HCT116 (cell line): ENCODE measurements at regions not wholly inside any gene's neighbourhood (a gene's known extent, or its start where the extent isn't known, plus 50 kb on each side); places are given as distances from the start of the nearest gene placed in this dataset.

Source experiments
- ATAC-seq: fragments of 200-7000 bp; cut with Tn5 transposase; 2 replicates; pipeline ENCODE4 v1.9.1; 2020; ENCODE audit warnings: mild to moderate bottlenecking, moderate library complexity
- BruUV-seq: library from RNA; stranded (reverse); fragments of 400-500 nt; replicated peaks from 2 replicates; lab custom pipeline; 2021; lab: Mats Ljungman, UMichigan
- CTCF ChIA-PET: fragments of 300-600 bp; sonication (Branson Sonifier 250); formaldehyde crosslinking; loops from one replicate; lab custom pipeline; 2021; ENCODE audit warnings: antibody characterized with exemption; lab: Charles Lee
- POLR2A ChIA-PET: fragments of 300-600, 350-600 bp; sonication (Branson Sonifier 250); formaldehyde crosslinking; loops from one replicate; lab custom pipeline; 2021; ENCODE audit warnings: antibody characterized with exemption; lab: Charles Lee
- RAD21 ChIA-PET, 2 experiments: fragments of 300-600 bp; sonication (Branson Sonifier 250); formaldehyde crosslinking; loops; one replicate each; lab custom pipeline; 2023; ENCODE audit warnings: low total read pairs in 2 of 2; ENCODE audit not compliant: uncharacterized antibody in 2 of 2, unreplicated experiment in 2 of 2, low non-redundant PET in 1 of 2; lab: Charles Lee
- DNase-seq: peaks from one replicate; pipeline ENCODE4 v3.0.0-alpha.2; 2010; ENCODE audit warnings: low read depth, low spot score
- H2AFZ ChIP-seq: fragments of 200-600 bp; shearing (Covaris generic), sonication (generic); 2 replicates; pipeline ENCODE4 v1.6.1; 2017; ENCODE audit warnings: low read depth, mixed run types, mixed read lengths, antibody characterized with exemption, low read length; ENCODE audit not compliant: poor library complexity, severe bottlenecking
- H3K27ac ChIP-seq: 2 replicates; pipeline ENCODE4 v1.5.1; 2012; ENCODE audit warnings: low read depth, low read length
- H3K27me3 ChIP-seq: fragments of 200-600 bp; sonication (generic); 2 replicates; pipeline ENCODE4 v1.6.1; 2016; ENCODE audit warnings: mixed run types, low read length, mixed read lengths; ENCODE audit not compliant: insufficient read depth
- H3K36me3 ChIP-seq, 2 experiments: fragments of 200-500 bp in 1 of 2; fragments of 200-600 bp in 1 of 2; sonication (Bioruptor generic) in 1 of 2; sonication (generic) in 1 of 2; 2 replicates each; pipeline versions ENCODE4 v1.5.1 to v1.6.1; 2014 to 2016; ENCODE audit warnings: low read length in 2 of 2, inconsistent platforms in 1 of 2, mixed read lengths in 1 of 2, mixed run types in 1 of 2; ENCODE audit not compliant: insufficient read depth in 2 of 2, control insufficient read depth in 1 of 2
- H3K4me1 ChIP-seq, 2 experiments: fragments of 200-600 bp in 1 of 2; sonication (generic) in 1 of 2; 2 replicates each; pipeline versions ENCODE4 v1.5.1 to v1.6.1; 2012 to 2017; ENCODE audit warnings: low read length in 2 of 2, inconsistent platforms in 1 of 2, mild to moderate bottlenecking in 1 of 2, mixed read lengths in 1 of 2, mixed run types in 1 of 2, moderate library complexity in 1 of 2; ENCODE audit not compliant: insufficient read depth in 2 of 2, control insufficient read depth in 1 of 2
- H3K4me2 ChIP-seq: fragments of 200-600 bp; sonication (generic); 2 replicates; pipeline ENCODE4 v1.6.1; 2017; ENCODE audit warnings: mixed run types, low read length, mixed read lengths
- H3K4me3 ChIP-seq, 2 experiments: fragments of 200-600 bp in 1 of 2; sonication (generic) in 1 of 2; replicated peaks in 1 of 2; 2 replicates each; pipeline ENCODE4 v1.5.1; 2011 to 2016; ENCODE audit warnings: low read length in 2 of 2, control low read depth in 1 of 2, low read depth in 1 of 2, mild to moderate bottlenecking in 1 of 2, mixed read lengths in 1 of 2, mixed run types in 1 of 2
- H3K79me2 ChIP-seq: fragments of 200-600 bp; sonication (generic); 2 replicates; pipeline ENCODE4 v1.6.1; 2017; ENCODE audit warnings: mild to moderate bottlenecking, mixed run types, low read length, moderate library complexity, mixed read lengths; ENCODE audit not compliant: insufficient read depth
- H3K9ac ChIP-seq: fragments of 200-600 bp; sonication (generic); 2 replicates; pipeline ENCODE4 v1.6.1; 2016; ENCODE audit warnings: low read length, mixed read lengths
- H3K9me2 ChIP-seq: fragments of 200-600 bp; sonication (generic), shearing (Covaris generic); 2 replicates; pipeline ENCODE4 v1.6.1; 2017; ENCODE audit warnings: mixed run types, mild to moderate bottlenecking, moderate library complexity; ENCODE audit not compliant: insufficient read depth
- H3K9me3 ChIP-seq, 2 experiments: fragments of 200-500 bp in 1 of 2; fragments of 200-600 bp in 1 of 2; sonication (Bioruptor generic) in 1 of 2; sonication (generic) in 1 of 2; 2 replicates each; pipeline ENCODE4 v1.6.1; 2014 to 2017; ENCODE audit warnings: low read length in 2 of 2, mixed read lengths in 2 of 2, inconsistent platforms in 1 of 2, low read depth in 1 of 2, mild to moderate bottlenecking in 1 of 2, mixed run types in 1 of 2, moderate library complexity in 1 of 2; ENCODE audit not compliant: control insufficient read depth in 1 of 2, insufficient read depth in 1 of 2
- H4K20me1 ChIP-seq: fragments of 200-600 bp; sonication (generic), shearing (Covaris generic); 2 replicates; pipeline ENCODE4 v1.6.1; 2017; ENCODE audit warnings: mixed run types, mild to moderate bottlenecking, moderate library complexity; ENCODE audit not compliant: insufficient read depth
- CBX3 ChIP-seq: IDR thresholded peaks from 2 replicates; pipeline ENCODE4 v1.6.1; 2012; ENCODE audit warnings: low read depth
- CEBPB ChIP-seq: IDR thresholded peaks from 2 replicates; pipeline ENCODE4 v1.6.1; 2012; ENCODE audit warnings: low read depth
- CTCF ChIP-seq, 3 experiments: fragments of 200-600 bp in 1 of 3; sonication (generic) in 1 of 3; IDR thresholded peaks in 2 of 3; conservative IDR thresholded peaks in 1 of 3; 2 replicates each; pipeline ENCODE4 v1.5.1; 2012 to 2017; ENCODE audit warnings: low read depth in 2 of 3, low read length in 2 of 3, antibody characterized with exemption in 1 of 3, borderline replicate concordance in 1 of 3, control low read depth in 1 of 3, mild to moderate bottlenecking in 1 of 3, mixed read lengths in 1 of 3, mixed run types in 1 of 3, moderate library complexity in 1 of 3; ENCODE audit not compliant: insufficient read depth in 1 of 3
- ELF1 ChIP-seq: IDR thresholded peaks from 2 replicates; pipeline ENCODE4 v1.6.1; 2012; ENCODE audit warnings: low read depth, borderline replicate concordance
- MAX ChIP-seq: IDR thresholded peaks from 2 replicates; pipeline ENCODE4 v1.6.1; 2012
- REST ChIP-seq: IDR thresholded peaks from 2 replicates; pipeline ENCODE4 v1.6.1; 2012; ENCODE audit warnings: low read depth
- SP1 ChIP-seq: IDR thresholded peaks from 2 replicates; pipeline ENCODE4 v1.6.1; 2012; ENCODE audit warnings: low read depth
- SRF ChIP-seq: IDR thresholded peaks from 2 replicates; pipeline ENCODE4 v1.6.1; 2012; ENCODE audit warnings: low read depth
- YY1 ChIP-seq: IDR thresholded peaks from 2 replicates; pipeline ENCODE4 v1.6.1; 2011; ENCODE audit warnings: low read length, low read depth, moderate library complexity, mild to moderate bottlenecking; ENCODE audit not compliant: insufficient replicate concordance; ENCODE audit errors: extremely low read depth
- ZFX ChIP-seq: fragments of 450-650 bp; IDR thresholded peaks from 2 replicates; pipeline ENCODE4 v1.6.1; 2017
- intact Hi-C: fragments of 100-400 bp; cut with micrococcal nuclease; formaldehyde crosslinking; loops from 2 replicates; pipeline ENCODE4 v1.10.0; 2022

GRCh38 chr13:37960427-37960826 is 90.9 kb upstream of the TRPC4 start:
- no peak for DNase-seq
- H4K20me1 ChIP-seq, result no peaks in the 10 kb centered on the region
- H3K36me3 ChIP-seq, result no peaks in the 10 kb centered on the region
- intact Hi-C loops, result no loop called here
- H3K27ac ChIP-seq, result no peak overlapping the region
- H3K9me2 ChIP-seq, result no peaks in the 10 kb centered on the region
- ATAC-seq, result no peak
- no peak overlapping the region for H3K4me3 ChIP-seq
- no peak overlapping the region for H3K9ac ChIP-seq
- no peaks in the 10 kb centered on the region for H3K27me3 ChIP-seq
- H3K4me2 ChIP-seq, result no peak overlapping the region
- ChIA-PET CTCF (no interaction called here), RAD21 (no interaction called here)
- no peak overlapping the region for H2AFZ ChIP-seq
- no peaks in the 10 kb centered on the region for H3K79me2 ChIP-seq
- H3K4me1 ChIP-seq, result no peaks in the 10 kb centered on the region
- H3K9me3 ChIP-seq, result peaks cover 7 to 24% of the 10 kb centered on the region in 2 experiments; a peak in 3 of 4 replicates
- BruUV-seq, result no TSS peak
- no peak for TF ChIP-seq ZFX
- peak in 1 of 3 experiments; percentile 25; a peak in 1 of 6 replicates for TF ChIP-seq CTCF (IDR thresholded peaks at IDR 0.05 in 2 of 3, conservative IDR thresholded peaks at IDR 0.05 in 1 of 3; ENCODE audit: borderline replicate concordance in 1 of 3, insufficient read depth in 1 of 3, low read depth in 2 of 3, low read length in 2 of 3)
- no peak for TF ChIP-seq CEBPB
- TF ChIP-seq, all 23 proteins: peak for 1
- POLR2A ChIA-PET, result no interaction called here

GRCh38 chr13:37959284-37959683 is 89.7 kb upstream of the TRPC4 start:
- intact Hi-C loops, result no loop called here
- H4K20me1 ChIP-seq, result no peaks in the 10 kb centered on the region
- H3K4me3 ChIP-seq, result no peak overlapping the region
- BruUV-seq, result no TSS peak
- no peaks in the 10 kb centered on the region for H3K36me3 ChIP-seq
- no peak overlapping the region for H3K4me2 ChIP-seq
- H3K9me3 ChIP-seq, result peaks cover 14 to 24% of the 10 kb centered on the region in 2 experiments; a peak in 3 of 4 replicates
- no peak for TF ChIP-seq MAX
- TF ChIP-seq SP1, result no peak
- no peak for TF ChIP-seq SRF
- TF ChIP-seq ELF1, result no peak
- TF ChIP-seq CEBPB, result no peak
- TF ChIP-seq REST, result no peak
- TF ChIP-seq YY1, result no peak
- no peak for TF ChIP-seq CBX3
- DNase-seq (no peak), ATAC-seq (no peak)
- CTCF ChIA-PET, result no interaction called here
- RAD21 ChIA-PET, result no interaction called here
- no peaks in the 10 kb centered on the region for H3K79me2 ChIP-seq
- H2AFZ ChIP-seq, result no peak overlapping the region
- no peaks in the 10 kb centered on the region for H3K9me2 ChIP-seq
- no peaks in the 10 kb centered on the region for H3K4me1 ChIP-seq
- H3K27ac ChIP-seq, result no peak overlapping the region
- no peak overlapping the region for H3K9ac ChIP-seq
- H3K27me3 ChIP-seq, result no peaks in the 10 kb centered on the region
- POLR2A ChIA-PET, result no interaction called here
